ENCODE measurements at regions not wholly inside any gene's neighbourhood (a gene's known extent, or its start where the extent isn't known, plus 50 kb on each side); places are given as distances from the start of the nearest gene placed in this dataset.

DNA sequence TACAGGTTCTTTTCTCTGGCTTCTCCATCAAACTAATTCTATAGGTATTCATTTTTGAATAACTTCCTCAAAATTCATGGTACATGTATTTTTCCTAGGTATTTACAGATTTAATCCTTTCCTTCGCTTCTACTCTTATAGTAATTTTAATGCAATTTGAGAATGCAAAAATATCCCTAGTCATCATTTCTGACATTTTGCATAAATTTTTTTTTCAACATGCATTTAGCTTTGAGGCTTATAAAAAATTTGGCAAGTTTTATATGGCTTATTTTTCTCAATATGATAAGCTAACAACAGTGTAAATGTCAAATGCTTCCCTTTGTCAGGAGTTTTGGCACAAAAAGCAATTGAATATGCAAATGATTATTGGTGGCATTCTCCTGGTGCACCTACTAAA is 872.6 kb downstream of the FLRT2 start:
- CTCF ChIA-PET: interaction anchor here (0.6 kb wide), 1 partner anchor 547 kb away, joined by 6 read pairs; no protein-coding TSS in a partner anchor
- Histone ChIP-seq H3K9me3 (ENCODE audit: control insufficient read depth, insufficient read depth, low read length) (no peaks in the 10 kb centered on the region), H3K4me3 (ENCODE audit: low read depth, low read length) (no peak overlapping the region), H3K27me3 (ENCODE audit: control insufficient read depth, insufficient read depth, low read length) (no peaks in the 10 kb centered on the region), H3K27ac (ENCODE audit: low read depth, low read length) (no peak overlapping the region)
- POLR2A ChIA-PET: no interaction called here
- no peak for TF ChIP-seq CTCF (IDR thresholded peaks at IDR 0.05; ENCODE audit: low read depth, low read length)
- no peak for DNase-seq (ENCODE audit: low read depth, low spot score)

GRCh38 chr14:86391085-86391484 is 861.1 kb downstream of the FLRT2 start:
- TF ChIP-seq CTCF (IDR thresholded peaks at IDR 0.05; ENCODE audit: low read depth, low read length): no peak
- POLR2A ChIA-PET: no interaction called here
- CTCF ChIA-PET: no interaction called here
- Histone ChIP-seq H3K27me3 (ENCODE audit: control insufficient read depth, insufficient read depth, low read length) (no peaks in the 10 kb centered on the region), H3K4me3 (ENCODE audit: low read depth, low read length) (no peak overlapping the region), H3K27ac (ENCODE audit: low read depth, low read length) (no peak overlapping the region), H3K9me3 (ENCODE audit: control insufficient read depth, insufficient read depth, low read length) (peaks cover 9% of the 10 kb centered on the region; the same call in 1 of the 2 replicates)
- no peak for DNase-seq (ENCODE audit: low read depth, low spot score)

GRCh38 chr14:86388216-86388615 is 858.3 kb downstream of the FLRT2 start:
- no peak for TF ChIP-seq CTCF (IDR thresholded peaks at IDR 0.05; ENCODE audit: low read depth, low read length)
- POLR2A ChIA-PET: no interaction called here
- Histone ChIP-seq H3K27me3 (ENCODE audit: control insufficient read depth, insufficient read depth, low read length) (no peaks in the 10 kb centered on the region), H3K4me3 (ENCODE audit: low read depth, low read length) (no peak overlapping the region), H3K27ac (ENCODE audit: low read depth, low read length) (no peak overlapping the region), H3K9me3 (ENCODE audit: control insufficient read depth, insufficient read depth, low read length) (peaks cover 9% of the 10 kb centered on the region; the same call in 1 of the 2 replicates)
- no peak for DNase-seq (ENCODE audit: low read depth, low spot score)
- CTCF ChIA-PET: no interaction called here

- DNase-seq (ENCODE audit: low read depth, low spot score): no peak
- no peak for TF ChIP-seq CTCF (IDR thresholded peaks at IDR 0.05; ENCODE audit: low read depth, low read length)
- Histone ChIP-seq H3K4me3 (ENCODE audit: low read depth, low read length) (no peak overlapping the region), H3K27ac (ENCODE audit: low read depth, low read length) (no peak overlapping the region), H3K9me3 (ENCODE audit: control insufficient read depth, insufficient read depth, low read length) (peaks cover 7% of the 10 kb centered on the region; the same call in 1 of the 2 replicates), H3K27me3 (ENCODE audit: control insufficient read depth, insufficient read depth, low read length) (no peaks in the 10 kb centered on the region)
- ChIA-PET POLR2A (no interaction called here), CTCF (no interaction called here)
Observed at GRCh38 chr14:86373886-86374285, 843.9 kb downstream of the FLRT2 start.

GRCh38 chr14:86372402-86372801 is 842.5 kb downstream of the FLRT2 start:
- POLR2A ChIA-PET: no interaction called here
- CTCF ChIA-PET: no interaction called here

More at GRCh38 chr14:86372402-86372801, 842.5 kb downstream of the FLRT2 start:
- Histone ChIP-seq H3K9me3 (ENCODE audit: control insufficient read depth, insufficient read depth, low read length) (peaks cover 7% of the 10 kb centered on the region; the same call in 1 of the 2 replicates), H3K4me3 (ENCODE audit: low read depth, low read length) (no peak overlapping the region), H3K27me3 (ENCODE audit: control insufficient read depth, insufficient read depth, low read length) (no peaks in the 10 kb centered on the region), H3K27ac (ENCODE audit: low read depth, low read length) (no peak overlapping the region)
- no peak for DNase-seq (ENCODE audit: low read depth, low spot score)
- TF ChIP-seq CTCF (IDR thresholded peaks at IDR 0.05; ENCODE audit: low read depth, low read length): no peak

All from AG04450 (cell line).